ENCODE measurements at regions not wholly inside any gene's neighbourhood (a gene's known extent, or its start where the extent isn't known, plus 50 kb on each side); places are given as distances from the start of the nearest gene placed in this dataset.

- TF ChIP-seq CTCF (IDR thresholded peaks at IDR 0.05; ENCODE audit: unreplicated experiment) = no peak
- CTCF ChIA-PET = no interaction called here
- Mint-ChIP-seq H3K27me3 (ENCODE audit: unreplicated experiment) (no peaks in the 10 kb centered on the region), H3K27ac (ENCODE audit: unreplicated experiment) (no peak overlapping the region), H3K36me3 (ENCODE audit: insufficient read depth, unreplicated experiment) (no peaks in the 10 kb centered on the region), H3K4me3 (ENCODE audit: low read depth, unreplicated experiment) (no peak overlapping the region), H3K4me1 (ENCODE audit: low read depth, unreplicated experiment) (no peaks in the 10 kb centered on the region), H3K9me3 (ENCODE audit: low read depth, unreplicated experiment) (no peaks in the 10 kb centered on the region)
- DNase-seq = no peak
- no TSS peak for BruUV-seq (replicated peaks)
- intact Hi-C loops (cut with micrococcal nuclease; ENCODE audit: unreplicated experiment) = no loop called here
These were observed 50.0 kb upstream of the ACYP2 start for GRCh38 chr2:54065411-54065810.

GRCh38 chr2:54063967-54064535 is 51.4 kb upstream of the ACYP2 start:
- no peak for TF ChIP-seq CTCF (IDR thresholded peaks at IDR 0.05; ENCODE audit: unreplicated experiment)
- Mint-ChIP-seq H3K4me3 (ENCODE audit: low read depth, unreplicated experiment) (no peak overlapping the region), H3K36me3 (ENCODE audit: insufficient read depth, unreplicated experiment) (no peaks in the 10 kb centered on the region), H3K27ac (ENCODE audit: unreplicated experiment) (no peak overlapping the region), H3K4me1 (ENCODE audit: low read depth, unreplicated experiment) (no peaks in the 10 kb centered on the region), H3K27me3 (ENCODE audit: unreplicated experiment) (no peaks in the 10 kb centered on the region), H3K9me3 (ENCODE audit: low read depth, unreplicated experiment) (peaks cover 4% of the 10 kb centered on the region)
- no peak for DNase-seq
- no TSS peak for BruUV-seq (replicated peaks)
- CTCF ChIA-PET = interaction anchor here (0.6 kb wide), 1 partner anchor 105 kb away, joined by 3 read pairs; no protein-coding TSS in a partner anchor
- intact Hi-C loops (cut with micrococcal nuclease; ENCODE audit: unreplicated experiment) = no loop called here

GRCh38 chr2:54062401-54062800 is 53.0 kb upstream of the ACYP2 start:
- no peak overlapping the region for H3K27ac Mint-ChIP-seq (ENCODE audit: unreplicated experiment)
- CTCF ChIA-PET = no interaction called here

GRCh38 chr2:54061272-54061671 is 54.1 kb upstream of the ACYP2 start:
- no peak for DNase-seq
- Mint-ChIP-seq H3K27me3 (ENCODE audit: unreplicated experiment) (no peaks in the 10 kb centered on the region), H3K4me3 (ENCODE audit: low read depth, unreplicated experiment) (no peak overlapping the region), H3K27ac (ENCODE audit: unreplicated experiment) (no peak overlapping the region), H3K4me1 (ENCODE audit: low read depth, unreplicated experiment) (no peaks in the 10 kb centered on the region), H3K36me3 (ENCODE audit: insufficient read depth, unreplicated experiment) (no peaks in the 10 kb centered on the region), H3K9me3 (ENCODE audit: low read depth, unreplicated experiment) (peaks cover 8% of the 10 kb centered on the region)
- CTCF ChIA-PET = interaction anchor here (1.1 kb wide), 1 partner anchor 10 kb away, joined by 3 read pairs; no protein-coding TSS in a partner anchor
- no TSS peak for BruUV-seq (replicated peaks)
- intact Hi-C loops (cut with micrococcal nuclease; ENCODE audit: unreplicated experiment) = no loop called here
- TF ChIP-seq CTCF (IDR thresholded peaks at IDR 0.05; ENCODE audit: unreplicated experiment) = no peak

More at GRCh38 chr2:54062401-54062800, 53.0 kb upstream of the ACYP2 start:
- no peak overlapping the region for H3K4me3 Mint-ChIP-seq (ENCODE audit: low read depth, unreplicated experiment)
- H3K36me3 Mint-ChIP-seq (ENCODE audit: insufficient read depth, unreplicated experiment) = no peaks in the 10 kb centered on the region
- H3K9me3 Mint-ChIP-seq (ENCODE audit: low read depth, unreplicated experiment) = peaks cover 8% of the 10 kb centered on the region
- intact Hi-C loops (cut with micrococcal nuclease; ENCODE audit: unreplicated experiment) = no loop called here
- no TSS peak for BruUV-seq (replicated peaks)
- H3K4me1 Mint-ChIP-seq (ENCODE audit: low read depth, unreplicated experiment) = no peaks in the 10 kb centered on the region
- no peak for DNase-seq
- no peaks in the 10 kb centered on the region for H3K27me3 Mint-ChIP-seq (ENCODE audit: unreplicated experiment)
- no peak for TF ChIP-seq CTCF (IDR thresholded peaks at IDR 0.05; ENCODE audit: unreplicated experiment)

All from Calu3 (cell line).